ENCODE measurements at regions not wholly inside any gene's neighbourhood (a gene's known extent, or its start where the extent isn't known, plus 50 kb on each side); places are given as distances from the start of the nearest gene placed in this dataset.
"Not testable (repeated sequence)": the region's sequence is repeated elsewhere in the genome, so short reads cannot be mapped to it uniquely, and the experiment has no call there.

GRCh38 chr20:52049001-52049731 is 142.4 kb downstream of the ZFP64 start:
- no peak for DNase-seq

GRCh38 chr20:52047811-52048764 is 143.5 kb downstream of the ZFP64 start:
- no peak for DNase-seq

- DNase-seq, result no peak
Measured at GRCh38 chr20:52041966-52042365, 149.6 kb downstream of the ZFP64 start.

GRCh38 chr20:52039790-52040189 is 151.8 kb downstream of the ZFP64 start:
- DNase-seq, result no peak

GRCh38 chr20:52038632-52039031 is 152.9 kb downstream of the ZFP64 start:
- DNase-seq, result not testable (repeated sequence)

- DNase-seq, result no peak
Measured at GRCh38 chr20:52037370-52037769, 154.2 kb downstream of the ZFP64 start.

GRCh38 chr20:52035977-52036376 is 155.6 kb downstream of the ZFP64 start:
- no peak for DNase-seq

GRCh38 chr20:52035498-52035897 is 156.1 kb downstream of the ZFP64 start:
- no peak for DNase-seq

- DNase-seq, result no peak
Measured at GRCh38 chr20:52034581-52034980, 157.0 kb downstream of the ZFP64 start.

GRCh38 chr20:52033313-52033712 is 158.3 kb downstream of the ZFP64 start:
- DNase-seq, result no peak

- not testable (repeated sequence) for DNase-seq
Measured at GRCh38 chr20:52032304-52032683, 159.3 kb downstream of the ZFP64 start.

GRCh38 chr20:52031563-52032303 is 159.8 kb downstream of the ZFP64 start:
- peak; percentile 66 for DNase-seq

GRCh38 chr20:52031206-52031562 is 160.4 kb downstream of the ZFP64 start:
- DNase-seq, result no peak

- not testable (repeated sequence) for DNase-seq
Measured at GRCh38 chr20:52029129-52029528, 162.4 kb downstream of the ZFP64 start.

- DNase-seq, result no peak
Measured at GRCh38 chr20:52025938-52026337, 165.6 kb downstream of the ZFP64 start.

- DNase-seq, result no peak
Measured at GRCh38 chr20:52019313-52019712, 172.3 kb downstream of the ZFP64 start.

GRCh38 chr20:52017669-52018317 is 173.8 kb downstream of the ZFP64 start:
- no peak for DNase-seq

- DNase-seq, result no peak
Measured at GRCh38 chr20:52016022-52016421, 175.6 kb downstream of the ZFP64 start.

GRCh38 chr20:52015155-52015554 is 176.4 kb downstream of the ZFP64 start:
- no peak for DNase-seq

GRCh38 chr20:52012079-52012478 is 179.5 kb downstream of the ZFP64 start:
- no peak for DNase-seq

GRCh38 chr20:52011093-52011492 is 180.5 kb downstream of the ZFP64 start:
- no peak for DNase-seq

GRCh38 chr20:52010541-52010940 is 181.0 kb downstream of the ZFP64 start:
- no peak for DNase-seq

GRCh38 chr20:52008874-52009273 is 182.7 kb downstream of the ZFP64 start:
- DNase-seq, result no peak

All from T1000 (cell line).